Upper lobe of left lung (tissue), 4 donors: ENCODE measurements at regions not wholly inside any gene's neighbourhood (a gene's known extent, or its start where the extent isn't known, plus 50 kb on each side); places are given as distances from the start of the nearest gene placed in this dataset.

Experiments used
- EP300 ChIP-seq, 4 donors: sonication (generic); formaldehyde crosslinking; IDR thresholded peaks; one replicate each; pipeline ENCODE4 v1.5.1; 2017; ENCODE audit warnings: antibody characterized with exemption in 4 of 4, control low read depth in 2 of 4
- POLR2AphosphoS5 ChIP-seq, 2 donors: sonication (generic); formaldehyde crosslinking; IDR thresholded peaks; one replicate each; pipeline ENCODE4 v1.5.1; 2017; ENCODE audit warnings: antibody characterized with exemption in 2 of 2

DNA sequence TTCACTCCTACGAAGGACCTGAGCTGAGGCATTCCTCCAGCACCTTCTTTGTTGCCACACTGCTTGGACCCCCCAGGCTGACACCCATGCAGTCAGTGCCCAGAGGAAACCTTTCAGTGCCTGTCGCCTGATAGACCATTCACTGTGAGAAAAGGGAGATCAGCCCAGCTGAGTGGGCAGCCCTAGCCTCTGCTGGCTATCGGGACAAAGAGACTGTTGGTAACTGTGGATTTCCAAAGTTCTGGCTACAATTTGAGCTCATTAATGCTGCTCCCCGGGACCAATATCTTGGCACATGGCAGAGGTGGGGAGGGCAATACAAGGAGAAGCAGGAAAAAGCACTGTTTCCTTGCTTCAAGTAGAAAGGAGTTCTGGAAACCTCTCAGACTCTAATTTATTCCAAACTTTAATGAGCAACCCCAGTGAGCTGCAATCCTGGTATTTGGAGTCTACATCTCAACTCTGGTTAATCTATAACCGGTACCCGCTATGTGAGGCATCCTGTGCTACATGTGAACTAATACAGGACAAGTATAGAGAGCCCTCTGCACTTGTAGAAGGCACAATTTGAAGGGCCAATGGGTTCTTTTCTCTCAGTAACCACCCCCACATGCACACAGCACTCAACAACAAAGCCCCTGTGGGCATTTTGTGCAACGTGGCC lies 200.7 kb upstream of the NCAM1 start:
- TF ChIP-seq EP300 (IDR thresholded peaks at IDR 0.05) (no peak), POLR2AphosphoS5 (IDR thresholded peaks at IDR 0.05) (no peak)
